HepG2 (cell line): ENCODE measurements at regions not wholly inside any gene's neighbourhood (a gene's known extent, or its start where the extent isn't known, plus 50 kb on each side); places are given as distances from the start of the nearest gene placed in this dataset.

Experiments
- ATAC-seq: fragments of 200-7000 bp; cut with Tn5 transposase; 3 replicates; pipeline ENCODE4 v1.9.1; 2020; ENCODE audit warnings: mild to moderate bottlenecking, moderate library complexity
- BruUV-seq: library from RNA; stranded (reverse); fragments of 400-500 nt; replicated peaks from 2 replicates; lab custom pipeline; 2021; lab: Mats Ljungman, UMichigan
- CTCF ChIA-PET: fragments of 300-600 bp; formaldehyde crosslinking; extraction: SDS; loops from one replicate; lab custom pipeline; 2021; ENCODE audit warnings: low total read pairs, inconsistent platforms, low intra/inter-chr PET ratio; lab: Yijun Ruan, JAX
- POLR2A ChIA-PET: fragments of 350-600 bp; sonication (Branson Sonifier 250); formaldehyde crosslinking; loops from one replicate; lab custom pipeline; 2020; ENCODE audit warnings: antibody characterized with exemption, inconsistent platforms; lab: Yijun Ruan, JAX
- DNase-seq: peaks from one replicate; pipeline ENCODE4 v3.0.0-alpha.2; 2015; ENCODE audit warnings: low spot score
- FAIRE-seq: peaks from 3 replicates; lab custom pipeline; 2011; peaks lifted over from hg19 to GRCh38; lab: Jason Lieb, UNC
- H2AFZ ChIP-seq: one replicate; pipeline ENCODE4 v1.6.1; 2011; ENCODE audit warnings: low read length, inconsistent platforms
- H3K27ac ChIP-seq: fragments of 300-600 bp; 3 replicates; pipeline ENCODE4 v1.8.0; 2011; ENCODE audit warnings: mixed run types, mild to moderate bottlenecking, mixed read lengths, low read length, inconsistent platforms; ENCODE audit not compliant: insufficient read depth; ENCODE audit errors: extremely low read length
- H3K27me3 ChIP-seq, 2 experiments: fragments of 200-600 bp in 1 of 2; 2 replicates in 1 of 2; 3 replicates in 1 of 2; pipeline versions ENCODE4 v1.6.0 to v1.8.0; 2011; ENCODE audit warnings: low read length in 2 of 2, mild to moderate bottlenecking in 2 of 2, moderate library complexity in 2 of 2, inconsistent platforms in 1 of 2; ENCODE audit not compliant: insufficient read depth in 2 of 2, control insufficient read depth in 1 of 2
- H3K36me3 ChIP-seq, 2 experiments: fragments of 200-600 bp in 1 of 2; replicated peaks in 1 of 2; 2 replicates in 1 of 2; 3 replicates in 1 of 2; pipeline versions ENCODE4 v1.5.1 to v1.8.0; 2011; ENCODE audit warnings: low read length in 2 of 2, inconsistent platforms in 1 of 2; ENCODE audit not compliant: insufficient read depth in 2 of 2, control insufficient read depth in 1 of 2
- H3K4me1 ChIP-seq: 2 replicates; pipeline ENCODE4 v1.5.1; 2012; ENCODE audit warnings: low read length, inconsistent platforms; ENCODE audit not compliant: insufficient read depth
- H3K4me2 ChIP-seq: 2 replicates; pipeline ENCODE4 v1.6.0; 2011; ENCODE audit warnings: low read depth, low read length, inconsistent platforms
- H3K4me3 ChIP-seq, 3 experiments: fragments of 200-600 bp in 1 of 3; sonication (generic), shearing (Covaris generic) in 1 of 3; replicated peaks in 1 of 3; 2 replicates each; pipeline ENCODE4 v1.5.1; 2011 to 2016; ENCODE audit warnings: low read length in 3 of 3, inconsistent platforms in 2 of 3, low read depth in 2 of 3, mild to moderate bottlenecking in 2 of 3, control low read depth in 1 of 3, mixed read lengths in 1 of 3; ENCODE audit not compliant: insufficient read depth in 1 of 3
- H3K79me2 ChIP-seq: one replicate; pipeline ENCODE4 v1.6.1; 2011; ENCODE audit warnings: low read length, inconsistent platforms; ENCODE audit not compliant: insufficient read depth
- H3K9ac ChIP-seq: 2 replicates; pipeline ENCODE4 v1.6.0; 2011; ENCODE audit warnings: mild to moderate bottlenecking, low read depth, low read length, inconsistent platforms; ENCODE audit not compliant: insufficient read depth
- H3K9me3 ChIP-seq: 2 replicates; pipeline ENCODE4 v1.5.1; 2012; ENCODE audit warnings: mild to moderate bottlenecking, low read length
- H4K20me1 ChIP-seq: 2 replicates; pipeline ENCODE4 v1.6.0; 2011; ENCODE audit warnings: inconsistent platforms, mild to moderate bottlenecking, low read length, moderate library complexity; ENCODE audit not compliant: insufficient read depth
- FOXO1 ChIP-seq: sonication (generic); formaldehyde crosslinking; IDR thresholded peaks from 2 replicates; pipeline ENCODE4 v1.4.0; 2020; ENCODE audit warnings: missing genetic modification reagents
- KLF15 ChIP-seq: sonication (generic); formaldehyde crosslinking; IDR thresholded peaks from 2 replicates; pipeline ENCODE4 v1.8.1; 2023; ENCODE audit warnings: borderline replicate concordance, mild to moderate bottlenecking, inconsistent platforms, missing genetic modification reagents, mixed read lengths
- MAFG ChIP-seq: sonication (generic); formaldehyde crosslinking; IDR thresholded peaks from 2 replicates; pipeline ENCODE4 v1.5.1; 2020; ENCODE audit warnings: mild to moderate bottlenecking, missing genetic modification reagents
- MTA1 ChIP-seq: sonication (generic); formaldehyde crosslinking; IDR thresholded peaks from 2 replicates; pipeline ENCODE4 v1.4.0; 2020; ENCODE audit warnings: missing genetic modification reagents, mild to moderate bottlenecking, borderline replicate concordance
- NR2F2 ChIP-seq: IDR thresholded peaks from 2 replicates; pipeline ENCODE4 v1.6.1; 2012; ENCODE audit warnings: low read depth, inconsistent platforms, borderline replicate concordance
- RAD51 ChIP-seq: fragments of 450-650 bp; IDR thresholded peaks from 2 replicates; pipeline ENCODE4 v1.6.1; 2016; ENCODE audit warnings: borderline replicate concordance
- SNAPC2 ChIP-seq: sonication (generic); formaldehyde crosslinking; IDR thresholded peaks from 2 replicates; pipeline ENCODE4 v1.8.1; 2022; ENCODE audit warnings: mild to moderate bottlenecking, missing genetic modification reagents
- ZMYM3 ChIP-seq: sonication (generic); formaldehyde crosslinking; IDR thresholded peaks from 2 replicates; pipeline ENCODE4 v1.5.1; 2020; ENCODE audit warnings: mild to moderate bottlenecking, missing genetic modification reagents
- ZNF282 ChIP-seq: fragments of 450-650 bp; IDR thresholded peaks from 2 replicates; pipeline ENCODE4 v1.6.1; 2018; ENCODE audit not compliant: partially characterized antibody
- ZNF3 ChIP-seq: IDR thresholded peaks from 2 replicates; pipeline ENCODE4 v1.7.0; 2017; ENCODE audit warnings: inconsistent platforms
- ZNF646 ChIP-seq: sonication (generic); formaldehyde crosslinking; IDR thresholded peaks from 2 replicates; pipeline ENCODE4 v1.9.0; 2021; ENCODE audit warnings: mild to moderate bottlenecking, missing genetic modification reagents
- ZNF781 ChIP-seq: sonication (generic); formaldehyde crosslinking; IDR thresholded peaks from 2 replicates; pipeline ENCODE4 v1.5.1; 2020; ENCODE audit warnings: borderline replicate concordance, mild to moderate bottlenecking, missing genetic modification reagents; ENCODE audit errors: not compliant biosample characterization
- WGBS: methylation state at CpG from one replicate; pipeline ENCODE4 v1.1.6; 2017; ENCODE audit warnings: low lambda C conversion rate; 5-methylcytosine and 5-hydroxymethylcytosine counted together
- in situ Hi-C: cut with HindIII; loops from 2 replicates; pipeline ENCODE4 v1.10.0; 2017; ENCODE audit warnings: low pct_unique_long_range_greater_than_20kb; ENCODE audit not compliant: extremely low pct_ligation_motif_present
- intact Hi-C: fragments of 100-400 bp; cut with micrococcal nuclease; formaldehyde crosslinking; loops from one replicate; pipeline ENCODE4 v1.10.0; 2022; ENCODE audit not compliant: unreplicated experiment
- TF ChIP-seq, protein P1 (sequence below): sonication (generic); formaldehyde crosslinking; IDR thresholded peaks from 2 replicates; pipeline ENCODE4 v1.9.0; 2021; ENCODE audit warnings: missing genetic modification reagents, borderline replicate concordance
- TF ChIP-seq, protein P2 (sequence below): sonication (generic); formaldehyde crosslinking; IDR thresholded peaks from 2 replicates; pipeline ENCODE4 v1.4.0; 2020; ENCODE audit warnings: mild to moderate bottlenecking, missing genetic modification reagents, borderline replicate concordance
- TF ChIP-seq, protein P3 (sequence below): sonication (generic); formaldehyde crosslinking; IDR thresholded peaks from 2 replicates; pipeline ENCODE4 v1.8.1; 2023; ENCODE audit warnings: mild to moderate bottlenecking, missing genetic modification reagents, borderline replicate concordance
- TF ChIP-seq, protein P4 (sequence below): sonication (generic); formaldehyde crosslinking; IDR thresholded peaks from 2 replicates; pipeline ENCODE4 v1.4.0; 2020; ENCODE audit warnings: missing genetic modification reagents

DNA sequence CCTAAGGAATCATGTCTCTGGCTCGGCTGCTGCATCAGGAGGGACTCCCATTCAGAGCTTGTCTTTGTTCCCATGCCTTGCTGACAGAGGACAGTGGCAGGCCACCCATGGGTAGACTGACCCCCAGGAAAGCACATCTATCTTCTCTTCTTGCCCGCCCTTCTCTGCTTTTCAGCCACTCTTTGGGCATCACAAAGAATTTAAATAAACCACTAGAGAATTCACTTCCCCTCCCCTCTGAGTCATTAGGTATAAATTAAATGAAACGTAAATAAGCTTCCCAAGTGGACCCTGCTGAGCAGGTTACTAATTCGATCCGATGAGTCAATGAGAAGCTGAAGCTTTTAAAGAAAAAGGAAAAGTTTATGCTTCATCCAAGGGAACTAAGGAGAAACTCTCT is 97.0 kb downstream of the DRD1 start:
- Histone ChIP-seq H4K20me1 (no peaks in the 10 kb centered on the region), H3K27ac (no peak overlapping the region), H3K4me2 (no peak overlapping the region), H3K27me3 (no peaks in the 10 kb centered on the region), H3K36me3 (no peaks in the 10 kb centered on the region), H2AFZ (no peak overlapping the region), H3K79me2 (no peaks in the 10 kb centered on the region), H3K9me3 (no peaks in the 10 kb centered on the region), H3K4me3 (no peak overlapping the region), H3K9ac (no peak overlapping the region), H3K4me1 (peaks cover 12% of the 10 kb centered on the region)
- CTCF ChIA-PET: no interaction called here
- POLR2A ChIA-PET: no interaction called here
- intact Hi-C loops: no loop called here
- BruUV-seq: no TSS peak
- ATAC-seq (no peak), DNase-seq (no peak), FAIRE-seq (no peak)
- 0% methylated on average over 5 of the region's 5 CpGs for WGBS
- in situ Hi-C loops: no loop called here
- TF ChIP-seq KLF15 (CRISPR knock-in tag): no peak
- TF ChIP-seq, protein P1, sequence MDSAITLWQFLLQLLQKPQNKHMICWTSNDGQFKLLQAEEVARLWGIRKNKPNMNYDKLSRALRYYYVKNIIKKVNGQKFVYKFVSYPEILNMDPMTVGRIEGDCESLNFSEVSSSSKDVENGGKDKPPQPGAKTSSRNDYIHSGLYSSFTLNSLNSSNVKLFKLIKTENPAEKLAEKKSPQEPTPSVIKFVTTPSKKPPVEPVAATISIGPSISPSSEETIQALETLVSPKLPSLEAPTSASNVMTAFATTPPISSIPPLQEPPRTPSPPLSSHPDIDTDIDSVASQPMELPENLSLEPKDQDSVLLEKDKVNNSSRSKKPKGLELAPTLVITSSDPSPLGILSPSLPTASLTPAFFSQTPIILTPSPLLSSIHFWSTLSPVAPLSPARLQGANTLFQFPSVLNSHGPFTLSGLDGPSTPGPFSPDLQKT: no peak
- TF ChIP-seq, protein P2, sequence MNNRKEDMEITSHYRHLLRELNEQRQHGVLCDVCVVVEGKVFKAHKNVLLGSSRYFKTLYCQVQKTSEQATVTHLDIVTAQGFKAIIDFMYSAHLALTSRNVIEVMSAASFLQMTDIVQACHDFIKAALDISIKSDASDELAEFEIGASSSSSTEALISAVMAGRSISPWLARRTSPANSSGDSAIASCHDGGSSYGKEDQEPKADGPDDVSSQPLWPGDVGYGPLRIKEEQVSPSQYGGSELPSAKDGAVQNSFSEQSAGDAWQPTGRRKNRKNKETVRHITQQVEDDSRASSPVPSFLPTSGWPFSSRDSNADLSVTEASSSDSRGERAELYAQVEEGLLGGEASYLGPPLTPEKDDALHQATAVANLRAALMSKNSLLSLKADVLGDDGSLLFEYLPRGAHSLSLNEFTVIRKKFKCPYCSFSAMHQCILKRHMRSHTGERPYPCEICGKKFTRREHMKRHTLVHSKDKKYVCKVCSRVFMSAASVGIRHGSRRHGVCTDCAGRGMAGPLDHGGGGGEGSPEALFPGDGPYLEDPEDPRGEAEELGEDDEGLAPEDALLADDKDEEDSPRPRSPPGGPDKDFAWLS (CRISPR knock-in tag): no peak
- no peak for TF ChIP-seq MTA1 (CRISPR knock-in tag)
- TF ChIP-seq SNAPC2: no peak
- no peak for TF ChIP-seq FOXO1
- no peak for TF ChIP-seq ZNF3
- TF ChIP-seq, protein P3, sequence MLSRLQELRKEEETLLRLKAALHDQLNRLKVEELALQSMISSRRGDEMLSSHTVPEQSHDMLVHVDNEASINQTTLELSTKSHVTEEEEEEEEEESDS: no peak
- no peak for TF ChIP-seq NR2F2
- no peak for TF ChIP-seq RAD51
- no peak for TF ChIP-seq ZNF646
- no peak for TF ChIP-seq MAFG (CRISPR knock-in tag)
- no peak for TF ChIP-seq ZNF781 (CRISPR knock-in tag)
- TF ChIP-seq, protein P4, sequence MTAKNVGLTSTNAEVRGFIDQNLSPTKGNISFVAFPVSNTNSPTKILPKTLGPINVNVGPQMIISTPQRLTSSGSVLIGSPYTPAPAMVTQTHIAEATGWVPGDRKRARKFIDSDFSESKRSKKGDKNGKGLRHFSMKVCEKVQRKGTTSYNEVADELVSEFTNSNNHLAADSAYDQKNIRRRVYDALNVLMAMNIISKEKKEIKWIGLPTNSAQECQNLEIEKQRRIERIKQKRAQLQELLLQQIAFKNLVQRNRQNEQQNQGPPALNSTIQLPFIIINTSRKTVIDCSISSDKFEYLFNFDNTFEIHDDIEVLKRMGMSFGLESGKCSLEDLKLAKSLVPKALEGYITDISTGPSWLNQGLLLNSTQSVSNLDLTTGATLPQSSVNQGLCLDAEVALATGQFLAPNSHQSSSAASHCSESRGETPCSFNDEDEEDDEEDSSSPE: no peak
- no peak for TF ChIP-seq ZNF282
- TF ChIP-seq ZMYM3 (CRISPR knock-in tag): no peak
